HEK293 (cell line): ENCODE measurements at regions not wholly inside any gene's neighbourhood (a gene's known extent, or its start where the extent isn't known, plus 50 kb on each side); places are given as distances from the start of the nearest gene placed in this dataset.

ENCODE experiments used
- CTCF ChIA-PET: fragments of 350-600 bp; formaldehyde crosslinking; extraction: SDS; loops from one replicate; lab custom pipeline; 2021; ENCODE audit warnings: antibody characterized with exemption; lab: Yijun Ruan, JAX
- POLR2A ChIA-PET: fragments of 300-600 bp; formaldehyde crosslinking; extraction: SDS; loops from one replicate; lab custom pipeline; 2020; ENCODE audit warnings: antibody characterized with exemption, inconsistent platforms; lab: Yijun Ruan, JAX
- H3K27ac ChIP-seq: fragments of 200-500 bp; sonication (Bioruptor generic); 2 replicates; pipeline ENCODE4 v1.5.1; 2014; ENCODE audit warnings: low read depth, low read length, control low read depth, inconsistent platforms; ENCODE audit errors: extremely low read depth
- H3K36me3 ChIP-seq, 2 experiments: fragments of 200-500 bp in 1 of 2; sonication (Bioruptor generic) in 1 of 2; 1 replicate in 1 of 2; 2 replicates in 1 of 2; pipeline ENCODE4 v1.5.1; 2014 to 2017; ENCODE audit warnings: inconsistent platforms in 2 of 2, low read length in 2 of 2; ENCODE audit not compliant: control insufficient read depth in 2 of 2, insufficient read depth in 1 of 2
- H3K4me1 ChIP-seq: fragments of 200-500 bp; sonication (Bioruptor generic); 2 replicates; pipeline ENCODE4 v1.5.1; 2014; ENCODE audit warnings: mild to moderate bottlenecking, low read length, inconsistent platforms; ENCODE audit not compliant: control insufficient read depth, insufficient read depth
- H3K4me3 ChIP-seq: 2 replicates; pipeline ENCODE4 v1.5.1; 2011; ENCODE audit warnings: low read depth, mild to moderate bottlenecking, control low read depth, low read length, moderate library complexity
- H3K9me3 ChIP-seq: fragments of 200-500 bp; sonication (Bioruptor generic); 2 replicates; pipeline ENCODE4 v1.5.1; 2014; ENCODE audit warnings: low read depth, low read length, inconsistent platforms; ENCODE audit not compliant: control insufficient read depth, insufficient read depth
- EGR2 ChIP-seq: fragments of 450-650 bp; formaldehyde crosslinking; IDR thresholded peaks from 2 replicates; pipeline ENCODE4 v1.5.1; 2016; ENCODE audit warnings: low read depth, missing biosample characterization, missing genetic modification characterization
- IKZF3 ChIP-seq: fragments of 450-650 bp; IDR thresholded peaks from 2 replicates; pipeline ENCODE4 v1.5.0; 2018; ENCODE audit warnings: missing biosample characterization, mild to moderate bottlenecking, missing genetic modification characterization, moderate library complexity
- ZNF175 ChIP-seq: fragments of 450-650 bp; formaldehyde crosslinking; IDR thresholded peaks from 2 replicates; pipeline ENCODE4 v1.5.1; 2016; ENCODE audit warnings: missing biosample characterization, missing genetic modification characterization
- ZNF292 ChIP-seq: fragments of 450-650 bp; formaldehyde crosslinking; IDR thresholded peaks from 2 replicates; pipeline ENCODE4 v1.5.1; 2016; ENCODE audit warnings: low read depth, missing biosample characterization, missing genetic modification characterization, borderline replicate concordance
- ZNF350 ChIP-seq: fragments of 450-650 bp; formaldehyde crosslinking; IDR thresholded peaks from 2 replicates; pipeline ENCODE4 v1.5.0; 2017; ENCODE audit warnings: missing biosample characterization, mild to moderate bottlenecking, missing genetic modification characterization
- ZNF514 ChIP-seq: fragments of 450-650 bp; formaldehyde crosslinking; IDR thresholded peaks from 2 replicates; pipeline ENCODE4 v1.5.1; 2016; ENCODE audit warnings: missing biosample characterization, missing genetic modification characterization
- ZNF521 ChIP-seq: fragments of 450-650 bp; formaldehyde crosslinking; IDR thresholded peaks from 2 replicates; pipeline ENCODE4 v1.5.1; 2017; ENCODE audit warnings: missing biosample characterization, mild to moderate bottlenecking, missing genetic modification characterization
- ZNF558 ChIP-seq: fragments of 450-650 bp; formaldehyde crosslinking; IDR thresholded peaks from 2 replicates; pipeline ENCODE4 v1.5.1; 2016; ENCODE audit warnings: missing biosample characterization, missing genetic modification characterization
- ZNF658 ChIP-seq: fragments of 450-650 bp; formaldehyde crosslinking; IDR thresholded peaks from 2 replicates; pipeline ENCODE4; 2016; ENCODE audit warnings: missing biosample characterization, missing genetic modification characterization
- ZNF791 ChIP-seq: fragments of 450-650 bp; formaldehyde crosslinking; IDR thresholded peaks from 2 replicates; pipeline ENCODE4 v1.5.1; 2016; ENCODE audit warnings: missing biosample characterization, missing genetic modification characterization
- ZNF830 ChIP-seq: fragments of 450-650 bp; IDR thresholded peaks from 2 replicates; pipeline ENCODE4 v1.5.0; 2018; ENCODE audit warnings: missing biosample characterization, missing genetic modification characterization, low read depth, mild to moderate bottlenecking, moderate library complexity
- TF ChIP-seq, protein P1 (sequence below): fragments of 450-650 bp; formaldehyde crosslinking; IDR thresholded peaks from 2 replicates; pipeline ENCODE4 v1.5.1; 2016; ENCODE audit warnings: missing biosample characterization, missing genetic modification characterization
- TF ChIP-seq, protein P2 (sequence below): fragments of 450-650 bp; formaldehyde crosslinking; IDR thresholded peaks from 2 replicates; pipeline ENCODE4 v1.5.1; 2016; ENCODE audit warnings: missing biosample characterization, missing genetic modification characterization
- TF ChIP-seq, protein P3 (sequence below): fragments of 450-650 bp; formaldehyde crosslinking; IDR thresholded peaks from 2 replicates; pipeline ENCODE4 v1.5.1; 2017; ENCODE audit warnings: missing biosample characterization, missing genetic modification characterization
- TF ChIP-seq, protein P4 (sequence below): fragments of 450-650 bp; formaldehyde crosslinking; conservative IDR thresholded peaks from 2 replicates; pipeline ENCODE4 v1.5.1; 2016; ENCODE audit warnings: low read depth, missing biosample characterization, missing genetic modification characterization

DNA sequence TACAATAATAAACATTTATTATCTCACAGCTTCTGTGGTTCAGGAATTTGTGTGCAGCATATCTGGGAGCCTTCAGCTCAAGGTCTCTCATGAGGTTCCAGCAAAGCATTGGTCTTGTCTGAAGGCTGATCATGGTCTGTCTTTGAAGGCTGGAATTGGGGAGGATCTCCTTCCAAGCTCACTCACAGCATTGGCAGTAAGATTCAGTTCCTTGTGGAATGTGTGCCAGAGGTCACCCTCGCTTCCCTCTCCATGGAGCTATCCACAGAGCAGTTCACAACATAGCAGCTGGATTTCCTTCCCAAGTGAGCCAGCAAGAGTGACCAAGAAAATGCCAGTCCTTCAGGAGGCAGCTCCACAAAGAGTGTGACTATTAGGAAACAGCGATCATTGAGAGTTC, 202.2 kb upstream of the ST6GAL2 start:
- H3K9me3 ChIP-seq: no peaks in the 10 kb centered on the region
- no peak overlapping the region for H3K4me3 ChIP-seq
- H3K4me1 ChIP-seq: no peaks in the 10 kb centered on the region
- TF ChIP-seq, protein P1, sequence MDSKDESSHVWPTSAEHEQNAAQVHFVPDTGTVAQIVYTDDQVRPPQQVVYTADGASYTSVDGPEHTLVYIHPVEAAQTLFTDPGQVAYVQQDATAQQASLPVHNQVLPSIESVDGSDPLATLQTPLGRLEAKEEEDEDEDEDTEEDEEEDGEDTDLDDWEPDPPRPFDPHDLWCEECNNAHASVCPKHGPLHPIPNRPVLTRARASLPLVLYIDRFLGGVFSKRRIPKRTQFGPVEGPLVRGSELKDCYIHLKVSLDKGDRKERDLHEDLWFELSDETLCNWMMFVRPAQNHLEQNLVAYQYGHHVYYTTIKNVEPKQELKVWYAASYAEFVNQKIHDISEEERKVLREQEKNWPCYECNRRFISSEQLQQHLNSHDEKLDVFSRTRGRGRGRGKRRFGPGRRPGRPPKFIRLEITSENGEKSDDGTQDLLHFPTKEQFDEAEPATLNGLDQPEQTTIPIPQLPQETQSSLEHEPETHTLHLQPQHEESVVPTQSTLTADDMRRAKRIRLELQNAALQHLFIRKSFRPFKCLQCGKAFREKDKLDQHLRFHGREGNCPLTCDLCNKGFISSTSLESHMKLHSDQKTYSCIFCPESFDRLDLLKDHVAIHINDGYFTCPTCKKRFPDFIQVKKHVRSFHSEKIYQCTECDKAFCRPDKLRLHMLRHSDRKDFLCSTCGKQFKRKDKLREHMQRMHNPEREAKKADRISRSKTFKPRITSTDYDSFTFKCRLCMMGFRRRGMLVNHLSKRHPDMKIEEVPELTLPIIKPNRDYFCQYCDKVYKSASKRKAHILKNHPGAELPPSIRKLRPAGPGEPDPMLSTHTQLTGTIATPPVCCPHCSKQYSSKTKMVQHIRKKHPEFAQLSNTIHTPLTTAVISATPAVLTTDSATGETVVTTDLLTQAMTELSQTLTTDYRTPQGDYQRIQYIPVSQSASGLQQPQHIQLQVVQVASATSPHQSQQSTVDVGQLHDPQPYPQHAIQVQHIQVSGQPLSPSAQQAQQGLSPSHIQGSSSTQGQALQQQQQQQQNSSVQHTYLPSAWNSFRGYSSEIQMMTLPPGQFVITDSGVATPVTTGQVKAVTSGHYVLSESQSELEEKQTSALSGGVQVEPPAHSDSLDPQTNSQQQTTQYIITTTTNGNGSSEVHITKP: no peak
- no peak for TF ChIP-seq ZNF350 (tag by site-specific recombination)
- TF ChIP-seq, protein P2, sequence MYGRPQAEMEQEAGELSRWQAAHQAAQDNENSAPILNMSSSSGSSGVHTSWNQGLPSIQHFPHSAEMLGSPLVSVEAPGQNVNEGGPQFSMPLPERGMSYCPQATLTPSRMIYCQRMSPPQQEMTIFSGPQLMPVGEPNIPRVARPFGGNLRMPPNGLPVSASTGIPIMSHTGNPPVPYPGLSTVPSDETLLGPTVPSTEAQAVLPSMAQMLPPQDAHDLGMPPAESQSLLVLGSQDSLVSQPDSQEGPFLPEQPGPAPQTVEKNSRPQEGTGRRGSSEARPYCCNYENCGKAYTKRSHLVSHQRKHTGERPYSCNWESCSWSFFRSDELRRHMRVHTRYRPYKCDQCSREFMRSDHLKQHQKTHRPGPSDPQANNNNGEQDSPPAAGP (tag by site-specific recombination): no peak
- TF ChIP-seq, all 188 proteins: peak for 0
- H3K36me3 ChIP-seq: no peaks in the 10 kb centered on the region
- H3K27ac ChIP-seq: no peak overlapping the region
- POLR2A ChIA-PET: no interaction called here
- CTCF ChIA-PET: interaction anchor here (0.6 kb wide), 1 partner anchor 106 kb away, joined by 3 read pairs; no protein-coding TSS in a partner anchor

DNA sequence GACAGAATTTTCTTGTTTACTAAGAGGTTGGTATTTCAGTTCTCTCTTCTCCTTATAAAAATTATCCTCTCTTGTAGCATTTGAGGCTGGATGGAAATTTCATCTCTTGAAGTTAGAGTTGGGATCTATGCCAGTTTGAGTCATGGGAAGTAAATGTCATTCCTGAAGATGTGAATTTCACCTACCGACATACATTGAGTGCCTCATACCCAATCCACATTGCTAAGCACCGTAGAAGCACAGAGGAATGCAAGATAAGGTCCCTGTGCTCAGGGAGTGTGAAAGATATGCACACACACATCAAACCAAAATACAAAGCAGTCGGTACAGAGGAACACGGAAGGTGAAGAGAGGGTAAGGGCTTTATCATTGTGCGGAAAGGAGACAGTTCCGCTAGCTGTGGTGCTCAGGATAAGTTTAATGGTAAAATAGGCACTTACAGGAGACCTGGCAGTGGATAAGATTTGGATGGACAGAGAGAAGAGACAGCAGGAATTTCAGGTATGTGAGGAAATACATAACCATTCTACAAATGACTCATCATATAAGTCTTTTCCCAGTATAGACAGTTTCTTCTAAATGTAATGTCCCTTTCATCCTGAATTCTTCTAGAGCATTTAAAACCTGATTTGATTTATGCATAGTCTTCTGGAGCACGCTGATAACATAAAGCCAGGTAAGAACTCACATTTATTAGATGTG, 205.3 kb upstream of the ST6GAL2 start:
- POLR2A ChIA-PET: no interaction called here
- H3K4me3 ChIP-seq: no peak overlapping the region
- TF ChIP-seq EGR2 (tag by site-specific recombination) (no peak), ZNF658 (tag by site-specific recombination) (no peak), ZNF521 (no peak), ZNF292 (tag by site-specific recombination) (no peak), ZNF514 (tag by site-specific recombination) (no peak), IKZF3 (tag by site-specific recombination) (no peak), ZNF830 (no peak)
- TF ChIP-seq, protein P3, sequence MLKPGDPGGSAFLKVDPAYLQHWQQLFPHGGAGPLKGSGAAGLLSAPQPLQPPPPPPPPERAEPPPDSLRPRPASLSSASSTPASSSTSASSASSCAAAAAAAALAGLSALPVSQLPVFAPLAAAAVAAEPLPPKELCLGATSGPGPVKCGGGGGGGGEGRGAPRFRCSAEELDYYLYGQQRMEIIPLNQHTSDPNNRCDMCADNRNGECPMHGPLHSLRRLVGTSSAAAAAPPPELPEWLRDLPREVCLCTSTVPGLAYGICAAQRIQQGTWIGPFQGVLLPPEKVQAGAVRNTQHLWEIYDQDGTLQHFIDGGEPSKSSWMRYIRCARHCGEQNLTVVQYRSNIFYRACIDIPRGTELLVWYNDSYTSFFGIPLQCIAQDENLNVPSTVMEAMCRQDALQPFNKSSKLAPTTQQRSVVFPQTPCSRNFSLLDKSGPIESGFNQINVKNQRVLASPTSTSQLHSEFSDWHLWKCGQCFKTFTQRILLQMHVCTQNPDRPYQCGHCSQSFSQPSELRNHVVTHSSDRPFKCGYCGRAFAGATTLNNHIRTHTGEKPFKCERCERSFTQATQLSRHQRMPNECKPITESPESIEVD (tag by site-specific recombination): no peak
- no peaks in the 10 kb centered on the region for H3K9me3 ChIP-seq
- no peaks in the 10 kb centered on the region for H3K36me3 ChIP-seq
- CTCF ChIA-PET: no interaction called here
- H3K4me1 ChIP-seq: no peaks in the 10 kb centered on the region
- H3K27ac ChIP-seq: no peak overlapping the region

DNA sequence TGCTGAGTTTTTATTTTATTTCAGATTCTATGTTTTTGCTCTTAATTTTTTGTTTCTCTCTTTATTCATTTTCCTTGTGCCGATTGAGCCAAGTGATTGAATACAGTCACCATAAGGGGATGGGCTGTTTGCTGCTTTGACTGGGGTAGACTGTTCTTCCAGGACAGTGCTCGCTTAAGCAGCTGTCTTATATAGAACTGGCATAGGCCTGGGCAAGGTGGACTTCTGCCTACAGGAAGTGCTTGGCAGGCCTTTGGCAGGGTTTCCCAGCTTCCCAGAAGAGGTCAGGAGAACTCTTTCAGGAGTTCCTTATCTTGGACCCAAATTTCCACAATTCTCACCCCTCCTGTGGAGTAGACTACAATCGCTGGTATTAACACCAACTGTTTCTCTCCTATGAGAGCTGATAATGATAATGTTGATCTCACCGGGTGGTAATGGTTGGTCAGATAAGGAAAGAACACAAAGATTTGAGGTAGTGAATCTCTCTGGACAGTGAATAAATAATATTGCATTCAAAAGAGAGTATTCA, 207.5 kb upstream of the ST6GAL2 start:
- H3K27ac ChIP-seq: no peak overlapping the region
- H3K4me3 ChIP-seq: no peak overlapping the region
- ChIA-PET POLR2A (no interaction called here), CTCF (interaction anchor here (0.6 kb wide), 2 partner anchors 10 to 333 kb away, joined by 3 read pairs; no protein-coding TSS in a partner anchor)
- TF ChIP-seq ZNF791 (tag by site-specific recombination) (no peak), ZNF175 (tag by site-specific recombination) (no peak), ZNF558 (tag by site-specific recombination) (no peak)
- TF ChIP-seq, protein P4, sequence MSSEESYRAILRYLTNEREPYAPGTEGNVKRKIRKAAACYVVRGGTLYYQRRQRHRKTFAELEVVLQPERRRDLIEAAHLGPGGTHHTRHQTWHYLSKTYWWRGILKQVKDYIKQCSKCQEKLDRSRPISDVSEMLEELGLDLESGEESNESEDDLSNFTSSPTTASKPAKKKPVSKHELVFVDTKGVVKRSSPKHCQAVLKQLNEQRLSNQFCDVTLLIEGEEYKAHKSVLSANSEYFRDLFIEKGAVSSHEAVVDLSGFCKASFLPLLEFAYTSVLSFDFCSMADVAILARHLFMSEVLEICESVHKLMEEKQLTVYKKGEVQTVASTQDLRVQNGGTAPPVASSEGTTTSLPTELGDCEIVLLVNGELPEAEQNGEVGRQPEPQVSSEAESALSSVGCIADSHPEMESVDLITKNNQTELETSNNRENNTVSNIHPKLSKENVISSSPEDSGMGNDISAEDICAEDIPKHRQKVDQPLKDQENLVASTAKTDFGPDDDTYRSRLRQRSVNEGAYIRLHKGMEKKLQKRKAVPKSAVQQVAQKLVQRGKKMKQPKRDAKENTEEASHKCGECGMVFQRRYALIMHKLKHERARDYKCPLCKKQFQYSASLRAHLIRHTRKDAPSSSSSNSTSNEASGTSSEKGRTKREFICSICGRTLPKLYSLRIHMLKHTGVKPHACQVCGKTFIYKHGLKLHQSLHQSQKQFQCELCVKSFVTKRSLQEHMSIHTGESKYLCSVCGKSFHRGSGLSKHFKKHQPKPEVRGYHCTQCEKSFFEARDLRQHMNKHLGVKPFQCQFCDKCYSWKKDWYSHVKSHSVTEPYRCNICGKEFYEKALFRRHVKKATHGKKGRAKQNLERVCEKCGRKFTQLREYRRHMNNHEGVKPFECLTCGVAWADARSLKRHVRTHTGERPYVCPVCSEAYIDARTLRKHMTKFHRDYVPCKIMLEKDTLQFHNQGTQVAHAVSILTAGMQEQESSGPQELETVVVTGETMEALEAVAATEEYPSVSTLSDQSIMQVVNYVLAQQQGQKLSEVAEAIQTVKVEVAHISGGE (tag by site-specific recombination): no peak
- H3K9me3 ChIP-seq: no peaks in the 10 kb centered on the region
- no peaks in the 10 kb centered on the region for H3K4me1 ChIP-seq
- H3K36me3 ChIP-seq: no peaks in the 10 kb centered on the region
